Gastrocnemius medialis (tissue), 4 donors: ENCODE measurements at regions not wholly inside any gene's neighbourhood (a gene's known extent, or its start where the extent isn't known, plus 50 kb on each side); places are given as distances from the start of the nearest gene placed in this dataset.

Experiments
- CTCF ChIP-seq, 5 experiments: fragments of 450-650 bp in 3 of 5; fragments of 200-600 bp in 2 of 5; sonication (generic) in 2 of 5; IDR thresholded peaks in 4 of 5; conservative IDR thresholded peaks in 1 of 5; 1 replicate in 4 of 5; 2 replicates in 1 of 5; pipeline ENCODE4 v1.5.1; 2016 to 2019; ENCODE audit warnings: antibody characterized with exemption in 5 of 5, mild to moderate bottlenecking in 3 of 5, moderate library complexity in 3 of 5
- POLR2A ChIP-seq, 2 donors: fragments of 450-650 bp; IDR thresholded peaks; one replicate each; pipeline ENCODE4 v1.6.1; 2017; ENCODE audit warnings: antibody characterized with exemption in 2 of 2, mild to moderate bottlenecking in 2 of 2, moderate library complexity in 2 of 2

GRCh38 chr9:16074963-16075362 is 522.1 kb downstream of the CCDC171 start:
- TF ChIP-seq CTCF (IDR thresholded peaks at IDR 0.05 in 4 of 5, conservative IDR thresholded peaks at IDR 0.05 in 1 of 5) (no peak), POLR2A (IDR thresholded peaks at IDR 0.05) (no peak)
